PC-3 (cell line): ENCODE measurements at regions not wholly inside any gene's neighbourhood (a gene's known extent, or its start where the extent isn't known, plus 50 kb on each side); places are given as distances from the start of the nearest gene placed in this dataset.

Experiments used
- ATAC-seq: fragments of 200-7000 bp; cut with Tn5 transposase; 2 replicates; pipeline ENCODE4 v1.9.1; 2020; ENCODE audit warnings: mild to moderate bottlenecking, moderate library complexity
- BruUV-seq: library from RNA; stranded (reverse); fragments of 400-500 nt; replicated peaks from 2 replicates; lab custom pipeline; 2021; lab: Mats Ljungman, UMichigan
- CTCF ChIA-PET: fragments of 300-600 bp; sonication (Branson Sonifier 250); formaldehyde crosslinking; loops from one replicate; lab custom pipeline; 2022; ENCODE audit warnings: antibody characterized with exemption; lab: Charles Lee
- POLR2A ChIA-PET: fragments of 300-600 bp; sonication (Branson Sonifier 250); formaldehyde crosslinking; loops from one replicate; lab custom pipeline; 2022; ENCODE audit warnings: antibody characterized with exemption; ENCODE audit not compliant: unreplicated experiment; lab: Charles Lee
- DNase-seq: peaks from one replicate; pipeline ENCODE4 v3.0.0-alpha.2; 2015
- H2AFZ ChIP-seq: fragments of 300-600 bp; sonication (generic); 2 replicates; pipeline ENCODE4 v1.6.0; 2016; ENCODE audit warnings: antibody characterized with exemption, low read length
- H3F3A ChIP-seq: fragments of 300-600 bp; sonication (generic); one replicate; pipeline ENCODE4 v1.6.0; 2017; ENCODE audit warnings: antibody characterized with exemption, low read length, control low read depth, mild to moderate bottlenecking; ENCODE audit not compliant: unreplicated experiment
- H3K27ac ChIP-seq: fragments of 300-600 bp; sonication (generic); 2 replicates; pipeline ENCODE4 v1.5.1; 2016; ENCODE audit warnings: mild to moderate bottlenecking, low read length
- H3K27me3 ChIP-seq: fragments of 300-600 bp; sonication (generic); 2 replicates; pipeline ENCODE4 v1.6.1; 2016; ENCODE audit warnings: low read length, mixed read lengths
- H3K36me3 ChIP-seq: fragments of 300-600 bp; sonication (generic); 2 replicates; pipeline ENCODE4 v1.6.1; 2016; ENCODE audit warnings: low read depth, mixed run types, low read length, mixed read lengths
- H3K4me1 ChIP-seq: fragments of 300-600 bp; sonication (generic); 2 replicates; pipeline ENCODE4 v1.5.1; 2016; ENCODE audit warnings: low read length; ENCODE audit not compliant: insufficient read depth
- H3K4me2 ChIP-seq: fragments of 300-600 bp; sonication (generic); 2 replicates; pipeline ENCODE4 v1.6.0; 2016; ENCODE audit warnings: low read length
- H3K4me3 ChIP-seq: fragments of 300-600 bp; sonication (generic); 2 replicates; pipeline ENCODE4 v1.5.1; 2016; ENCODE audit warnings: mild to moderate bottlenecking, low read length, mixed read lengths
- H3K79me2 ChIP-seq: fragments of 300-600 bp; sonication (generic); 2 replicates; pipeline ENCODE4 v1.6.1; 2017; ENCODE audit warnings: low read length, mixed read lengths
- H3K9ac ChIP-seq: fragments of 300-600 bp; sonication (generic); 2 replicates; pipeline ENCODE4 v1.6.0; 2016; ENCODE audit warnings: mild to moderate bottlenecking, low read length
- H3K9me2 ChIP-seq: fragments of 300-600 bp; sonication (generic); replicated peaks from 2 replicates; pipeline ENCODE4 v1.6.1; 2016; ENCODE audit warnings: mixed run types, low read length, mixed read lengths
- H3K9me3 ChIP-seq: fragments of 300-600 bp; sonication (generic); 2 replicates; pipeline ENCODE4 v1.6.1; 2016; ENCODE audit warnings: low read length, mixed read lengths
- H4K20me1 ChIP-seq: fragments of 300-600 bp; sonication (generic); 2 replicates; pipeline ENCODE4 v1.6.1; 2016; ENCODE audit warnings: low read length, mixed read lengths
- CTCF ChIP-seq: fragments of 300-600 bp; sonication (generic); conservative IDR thresholded peaks from 2 replicates; pipeline ENCODE4 v1.5.1; 2017; ENCODE audit warnings: antibody characterized with exemption, low read depth, mild to moderate bottlenecking, low read length
- EZH2 ChIP-seq: fragments of 300-600 bp; sonication (generic); IDR thresholded peaks from one replicate; pipeline ENCODE4 v1.6.1; 2017; ENCODE audit warnings: antibody characterized with exemption, mild to moderate bottlenecking, low read length; ENCODE audit not compliant: unreplicated experiment
- EZH2phosphoT487 ChIP-seq: fragments of 300-600 bp; sonication (generic); IDR thresholded peaks from 2 replicates; pipeline ENCODE4 v1.6.1; 2018; ENCODE audit warnings: mild to moderate bottlenecking, antibody characterized with exemption, low read length, borderline replicate concordance
- intact Hi-C: fragments of 100-400 bp; cut with micrococcal nuclease; formaldehyde crosslinking; loops from 2 replicates; pipeline ENCODE4 v1.9.0; 2023

GRCh38 chr2:77578354-77578753, 56.2 kb upstream of the LRRTM4 start:
- DNase-seq (no peak), ATAC-seq (no peak)
- H2AFZ ChIP-seq = no peak overlapping the region
- no peak overlapping the region for H3K4me3 ChIP-seq
- no peaks in the 10 kb centered on the region for H3K9me2 ChIP-seq
- no peaks in the 10 kb centered on the region for H3K27me3 ChIP-seq
- 0 out of 2 replicates have a peak, but pooled peaks cover 4% of the 10 kb centered on the region for H3K9me3 ChIP-seq
- H3F3A ChIP-seq = no peaks in the 10 kb centered on the region
- TF ChIP-seq CTCF (no peak), EZH2phosphoT487 (no peak), EZH2 (no peak)
- H3K4me1 ChIP-seq = no peaks in the 10 kb centered on the region
- POLR2A ChIA-PET = no interaction called here
- no peak overlapping the region for H3K9ac ChIP-seq
- no peak overlapping the region for H3K27ac ChIP-seq
- no peaks in the 10 kb centered on the region for H4K20me1 ChIP-seq
- H3K36me3 ChIP-seq = no peaks in the 10 kb centered on the region
- intact Hi-C loops = no loop called here
- CTCF ChIA-PET = no interaction called here
- no peaks in the 10 kb centered on the region for H3K79me2 ChIP-seq
- no TSS peak for BruUV-seq
- no peak overlapping the region for H3K4me2 ChIP-seq

DNA sequence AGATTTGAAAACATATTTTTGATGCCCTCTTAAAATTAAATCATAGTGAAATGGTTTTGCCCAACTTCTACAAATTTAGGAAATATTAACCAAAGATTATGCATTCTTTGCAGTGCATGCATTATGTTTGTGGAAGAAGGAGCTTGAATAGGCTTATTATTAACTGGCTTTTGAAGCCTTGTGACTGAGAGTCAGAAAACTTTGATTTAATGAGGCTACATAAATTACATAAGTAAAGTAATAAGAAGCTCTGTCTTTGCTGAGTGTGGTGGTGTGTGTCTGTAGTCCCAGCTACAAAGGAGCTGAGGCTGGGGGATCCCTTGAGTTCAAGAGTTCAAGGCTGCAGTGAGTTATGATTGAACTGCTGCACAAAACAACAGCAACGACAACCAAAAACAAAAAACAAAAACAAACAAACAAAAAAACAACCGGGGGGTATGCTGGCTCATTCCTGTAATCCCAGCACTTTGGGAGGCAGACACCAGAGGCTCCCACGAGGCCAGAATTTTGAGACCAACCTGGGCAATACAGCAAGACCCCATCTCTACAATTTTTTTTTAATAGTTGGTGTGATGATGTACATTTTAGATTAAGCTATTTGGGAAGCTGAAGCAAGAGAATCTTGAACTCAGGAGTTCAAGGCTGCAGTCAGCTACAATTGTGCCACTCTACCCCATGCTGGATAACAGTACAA, 57.0 kb upstream of the LRRTM4 start:
- H3K4me2 ChIP-seq = no peak overlapping the region
- no peaks in the 10 kb centered on the region for H4K20me1 ChIP-seq
- H3K36me3 ChIP-seq = no peaks in the 10 kb centered on the region
- H3K79me2 ChIP-seq = no peaks in the 10 kb centered on the region
- no peak overlapping the region for H2AFZ ChIP-seq
- H3K9ac ChIP-seq = no peak overlapping the region
- no peaks in the 10 kb centered on the region for H3K9me2 ChIP-seq
- no peaks in the 10 kb centered on the region for H3F3A ChIP-seq
- H3K4me1 ChIP-seq = no peaks in the 10 kb centered on the region
- BruUV-seq = no TSS peak
- H3K27ac ChIP-seq = no peak overlapping the region
- intact Hi-C loops = no loop called here
- TF ChIP-seq CTCF (no peak), EZH2phosphoT487 (no peak), EZH2 (no peak)
- H3K4me3 ChIP-seq = no peak overlapping the region
- DNase-seq = no peak
- ATAC-seq = no peak
- no peaks in the 10 kb centered on the region for H3K27me3 ChIP-seq
- ChIA-PET POLR2A (no interaction called here), CTCF (no interaction called here)
- H3K9me3 ChIP-seq = 0 out of 2 replicates have a peak, but pooled peaks cover 4% of the 10 kb centered on the region

DNA sequence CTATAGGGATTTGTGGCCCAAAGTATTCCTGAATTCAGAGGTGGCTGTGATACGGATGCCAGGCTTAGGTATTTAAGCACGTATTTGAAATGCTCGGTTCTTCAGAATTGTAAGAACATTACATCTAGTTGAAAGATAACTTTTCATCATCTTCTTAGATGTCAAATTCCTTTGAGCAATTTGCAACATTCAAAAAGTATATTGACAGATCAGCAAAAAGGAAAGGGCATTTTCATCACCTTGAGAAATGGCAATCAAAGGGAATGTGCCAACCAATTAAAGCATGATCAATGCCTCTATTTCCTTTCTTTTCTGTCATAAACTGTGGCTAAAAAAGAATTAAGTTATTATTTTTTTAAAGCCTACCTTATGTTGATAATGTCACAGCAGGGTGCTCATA, 66.3 kb upstream of the LRRTM4 start:
- Histone ChIP-seq H3K79me2 (no peaks in the 10 kb centered on the region), H2AFZ (no peak overlapping the region), H3K27ac (no peak overlapping the region), H3K9me2 (no peaks in the 10 kb centered on the region), H3K4me3 (no peak overlapping the region), H3K9me3 (no peaks in the 10 kb centered on the region; the same call in 1 of the 2 replicates), H3K27me3 (no peaks in the 10 kb centered on the region), H3K36me3 (no peaks in the 10 kb centered on the region), H3K4me2 (no peak overlapping the region), H3K4me1 (no peaks in the 10 kb centered on the region), H3K9ac (no peak overlapping the region), H3F3A (no peaks in the 10 kb centered on the region), H4K20me1 (no peaks in the 10 kb centered on the region)
- DNase-seq (no peak), ATAC-seq (no peak)
- intact Hi-C loops = no loop called here
- ChIA-PET POLR2A (no interaction called here), CTCF (no interaction called here)
- TF ChIP-seq CTCF (no peak), EZH2phosphoT487 (no peak), EZH2 (no peak)
- no TSS peak for BruUV-seq
